ENCODE measurements at regions not wholly inside any gene's neighbourhood (a gene's known extent, or its start where the extent isn't known, plus 50 kb on each side); places are given as distances from the start of the nearest gene placed in this dataset.

DNA sequence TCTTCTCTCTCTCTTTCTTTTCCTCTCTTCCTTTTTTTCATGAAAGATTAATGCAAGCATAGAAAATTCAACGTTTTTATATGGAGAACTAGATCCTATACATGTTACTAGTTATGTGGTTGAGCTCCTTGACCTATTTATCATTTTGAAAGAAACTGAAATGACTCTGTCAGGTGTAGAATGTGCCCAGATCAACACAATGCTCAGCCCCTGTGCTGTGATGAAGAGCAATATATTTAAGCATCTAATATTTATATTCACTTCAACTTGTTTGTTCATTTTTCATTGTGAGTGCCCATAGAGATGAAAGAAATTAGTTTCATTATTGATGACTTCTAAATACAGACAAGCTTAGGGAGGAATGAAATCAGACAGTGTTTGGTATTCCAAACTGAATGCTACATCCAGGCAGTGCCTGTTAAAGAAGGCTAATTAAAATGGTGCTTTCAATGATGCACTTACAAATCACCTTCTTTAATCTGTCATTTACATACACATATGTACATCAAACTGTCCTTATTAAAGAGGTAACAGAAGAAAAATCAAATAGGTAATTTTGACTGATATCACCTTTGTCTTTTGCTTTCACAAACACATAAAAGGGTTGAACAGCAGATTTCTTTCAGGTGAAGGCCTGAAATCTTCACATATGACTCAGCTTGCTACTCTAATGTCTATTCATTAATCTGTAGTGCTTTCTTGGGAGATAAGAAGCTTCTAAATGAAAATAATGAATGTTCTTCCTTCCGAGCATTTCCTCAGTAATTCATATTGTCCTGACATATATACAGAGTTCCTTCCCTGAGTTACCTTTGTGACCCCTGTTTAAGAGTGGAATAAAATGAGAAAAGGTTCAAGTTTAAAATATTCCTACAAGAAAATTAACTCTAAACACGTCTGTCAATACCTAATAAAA is 915.9 kb downstream of the PDHA2 start:
- ChIA-PET CTCF (no interaction called here), POLR2A (no interaction called here)
- Mint-ChIP-seq H3K9me3 (ENCODE audit: unreplicated experiment) (no peaks in the 10 kb centered on the region), H3K4me3 (ENCODE audit: unreplicated experiment) (no peak overlapping the region), H3K27me3 (ENCODE audit: insufficient read depth, unreplicated experiment) (no peaks in the 10 kb centered on the region), H3K27ac (ENCODE audit: unreplicated experiment) (no peak overlapping the region), H3K4me1 (ENCODE audit: low read depth, unreplicated experiment) (no peaks in the 10 kb centered on the region), H3K36me3 (ENCODE audit: insufficient read depth, unreplicated experiment) (no peaks in the 10 kb centered on the region)
- Histone ChIP-seq H3K4me1 (no peaks in the 10 kb centered on the region), H3K36me3 (ENCODE audit: control insufficient read depth, insufficient read depth, low read length) (no peaks in the 10 kb centered on the region), H3K4me3 (ENCODE audit: low read depth, low read length) (no peak overlapping the region), H3K9me3 (no peaks in the 10 kb centered on the region), H3K27me3 (replicated peaks; ENCODE audit: control insufficient read depth, insufficient read depth, low read length) (no peaks in the 10 kb centered on the region)
- TF ChIP-seq, protein P1, sequence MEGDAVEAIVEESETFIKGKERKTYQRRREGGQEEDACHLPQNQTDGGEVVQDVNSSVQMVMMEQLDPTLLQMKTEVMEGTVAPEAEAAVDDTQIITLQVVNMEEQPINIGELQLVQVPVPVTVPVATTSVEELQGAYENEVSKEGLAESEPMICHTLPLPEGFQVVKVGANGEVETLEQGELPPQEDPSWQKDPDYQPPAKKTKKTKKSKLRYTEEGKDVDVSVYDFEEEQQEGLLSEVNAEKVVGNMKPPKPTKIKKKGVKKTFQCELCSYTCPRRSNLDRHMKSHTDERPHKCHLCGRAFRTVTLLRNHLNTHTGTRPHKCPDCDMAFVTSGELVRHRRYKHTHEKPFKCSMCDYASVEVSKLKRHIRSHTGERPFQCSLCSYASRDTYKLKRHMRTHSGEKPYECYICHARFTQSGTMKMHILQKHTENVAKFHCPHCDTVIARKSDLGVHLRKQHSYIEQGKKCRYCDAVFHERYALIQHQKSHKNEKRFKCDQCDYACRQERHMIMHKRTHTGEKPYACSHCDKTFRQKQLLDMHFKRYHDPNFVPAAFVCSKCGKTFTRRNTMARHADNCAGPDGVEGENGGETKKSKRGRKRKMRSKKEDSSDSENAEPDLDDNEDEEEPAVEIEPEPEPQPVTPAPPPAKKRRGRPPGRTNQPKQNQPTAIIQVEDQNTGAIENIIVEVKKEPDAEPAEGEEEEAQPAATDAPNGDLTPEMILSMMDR (IDR thresholded peaks at IDR 0.05; ENCODE audit: insufficient read depth in 1 of 2, low read depth in 1 of 2, low read length in 1 of 2, severe bottlenecking in 1 of 2, unreplicated experiment in 1 of 2): no peak
- no TSS peak for BruUV-seq (replicated peaks)
- no peak for DNase-seq
- intact Hi-C loops (cut with micrococcal nuclease; ENCODE audit: unreplicated experiment): no loop called here

DNA sequence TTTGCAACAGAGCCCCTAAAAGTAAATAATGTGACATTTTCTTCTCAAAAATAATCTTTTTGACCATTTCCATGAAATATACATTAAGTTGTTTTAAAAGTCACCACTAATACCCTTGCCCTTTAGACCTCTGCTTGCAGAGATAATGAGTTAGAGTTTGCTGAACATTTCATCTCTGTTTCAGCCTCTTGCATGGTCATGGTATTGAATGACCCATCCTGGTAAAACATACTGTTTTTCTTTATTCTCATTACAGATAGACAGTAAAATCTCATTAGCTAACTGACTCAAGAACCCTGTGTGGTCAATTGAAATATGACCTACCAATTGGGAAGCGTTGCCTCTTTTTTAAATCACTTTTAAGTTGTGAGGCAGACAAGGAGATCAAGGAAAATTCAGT is 916.7 kb downstream of the PDHA2 start:
- Histone ChIP-seq H3K4me3 (ENCODE audit: low read depth, low read length) (no peak overlapping the region), H3K36me3 (ENCODE audit: control insufficient read depth, insufficient read depth, low read length) (no peaks in the 10 kb centered on the region), H3K27me3 (replicated peaks; ENCODE audit: control insufficient read depth, insufficient read depth, low read length) (no peaks in the 10 kb centered on the region), H3K9me3 (no peaks in the 10 kb centered on the region), H3K4me1 (no peaks in the 10 kb centered on the region)
- no peak overlapping the region for H3K4me3 Mint-ChIP-seq (ENCODE audit: unreplicated experiment)
- no TSS peak for BruUV-seq (replicated peaks)
- H3K36me3 Mint-ChIP-seq (ENCODE audit: insufficient read depth, unreplicated experiment): no peaks in the 10 kb centered on the region
- ChIA-PET CTCF (no interaction called here), POLR2A (no interaction called here)
- H3K9me3 Mint-ChIP-seq (ENCODE audit: unreplicated experiment): no peaks in the 10 kb centered on the region
- intact Hi-C loops (cut with micrococcal nuclease; ENCODE audit: unreplicated experiment): no loop called here
- DNase-seq: no peak
- no peaks in the 10 kb centered on the region for H3K4me1 Mint-ChIP-seq (ENCODE audit: low read depth, unreplicated experiment)
- TF ChIP-seq, protein P1 (IDR thresholded peaks at IDR 0.05; ENCODE audit: insufficient read depth in 1 of 2, low read depth in 1 of 2, low read length in 1 of 2, severe bottlenecking in 1 of 2, unreplicated experiment in 1 of 2): no peak
- no peak overlapping the region for H3K27ac Mint-ChIP-seq (ENCODE audit: unreplicated experiment)
- no peaks in the 10 kb centered on the region for H3K27me3 Mint-ChIP-seq (ENCODE audit: insufficient read depth, unreplicated experiment)

DNA sequence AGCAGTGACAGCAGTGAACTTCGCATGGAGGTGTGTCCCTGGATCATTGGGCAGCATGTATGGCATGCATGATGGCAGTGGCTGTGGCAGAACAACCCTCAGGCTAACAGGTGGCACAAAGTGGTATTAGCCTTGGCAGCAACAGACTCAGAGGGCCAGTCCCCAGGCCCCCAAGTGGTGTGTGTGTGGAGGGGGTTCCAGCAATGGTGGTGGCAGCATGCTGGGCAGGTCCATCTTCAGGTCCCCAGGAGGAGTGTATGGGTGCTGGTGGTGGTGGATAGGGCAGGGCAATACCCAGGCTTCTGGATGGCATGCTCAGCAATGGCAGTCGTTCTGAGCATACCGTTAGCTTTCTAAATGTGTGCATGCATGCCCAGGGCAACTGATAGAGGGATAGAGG is 923.7 kb downstream of the PDHA2 start:
- Histone ChIP-seq H3K27me3 (replicated peaks; ENCODE audit: control insufficient read depth, insufficient read depth, low read length) (no peaks in the 10 kb centered on the region), H3K4me3 (ENCODE audit: low read depth, low read length) (no peak overlapping the region), H3K4me1 (no peaks in the 10 kb centered on the region), H3K36me3 (ENCODE audit: control insufficient read depth, insufficient read depth, low read length) (no peaks in the 10 kb centered on the region), H3K9me3 (no peaks in the 10 kb centered on the region)
- Mint-ChIP-seq H3K4me1 (ENCODE audit: low read depth, unreplicated experiment) (no peaks in the 10 kb centered on the region), H3K4me3 (ENCODE audit: unreplicated experiment) (no peak overlapping the region), H3K27ac (ENCODE audit: unreplicated experiment) (no peak overlapping the region), H3K27me3 (ENCODE audit: insufficient read depth, unreplicated experiment) (peaks cover 4% of the 10 kb centered on the region), H3K9me3 (ENCODE audit: unreplicated experiment) (no peaks in the 10 kb centered on the region), H3K36me3 (ENCODE audit: insufficient read depth, unreplicated experiment) (no peaks in the 10 kb centered on the region)
- POLR2A ChIA-PET: no interaction called here
- TF ChIP-seq, protein P1 (IDR thresholded peaks at IDR 0.05; ENCODE audit: insufficient read depth in 1 of 2, low read depth in 1 of 2, low read length in 1 of 2, severe bottlenecking in 1 of 2, unreplicated experiment in 1 of 2): no peak
- no TSS peak for BruUV-seq (replicated peaks)
- CTCF ChIA-PET: no interaction called here
- intact Hi-C loops (cut with micrococcal nuclease; ENCODE audit: unreplicated experiment): no loop called here
- DNase-seq: no peak
